ENCODE measurements at regions not wholly inside any gene's neighbourhood (a gene's known extent, or its start where the extent isn't known, plus 50 kb on each side); places are given as distances from the start of the nearest gene placed in this dataset.

GRCh38 chr4:175035905-175036304 is 117.7 kb downstream of the ADAM29 start:
- TF ChIP-seq CTCF (IDR thresholded peaks at IDR 0.05) = no peak
- TF ChIP-seq POLR2A (IDR thresholded peaks at IDR 0.05) = no peak
- TF ChIP-seq EP300 (IDR thresholded peaks at IDR 0.05) = no peak

Measured in tibial nerve (tissue), 4 donors.